Neutrophil (primary cell): ENCODE measurements at regions not wholly inside any gene's neighbourhood (a gene's known extent, or its start where the extent isn't known, plus 50 kb on each side); places are given as distances from the start of the nearest gene placed in this dataset.

ENCODE experiments used
- H3K27ac ChIP-seq: fragments of 200-600 bp; sonication (generic); 2 replicates; pipeline ENCODE4 v1.5.1; 2016; ENCODE audit warnings: mild to moderate bottlenecking, moderate library complexity
- H3K27me3 ChIP-seq: fragments of 200-600 bp; sonication (generic); 2 replicates; pipeline ENCODE4 v1.6.0; 2016; ENCODE audit warnings: mild to moderate bottlenecking
- H3K36me3 ChIP-seq: fragments of 200-600 bp; sonication (generic); 2 replicates; pipeline ENCODE4 v1.5.1; 2017
- H3K4me1 ChIP-seq, 2 experiments: fragments of 200-600 bp in 1 of 2; sonication (generic) in 1 of 2; 1 replicate in 1 of 2; 2 replicates in 1 of 2; pipeline versions ENCODE4 v1.5.1 to v1.6.1; 2013 to 2016; ENCODE audit warnings: low read depth in 1 of 2, low read length in 1 of 2, mild to moderate bottlenecking in 1 of 2, moderate library complexity in 1 of 2; ENCODE audit not compliant: control insufficient read depth in 1 of 2, insufficient read depth in 1 of 2
- H3K4me3 ChIP-seq, 2 experiments: fragments of 200-600 bp in 1 of 2; sonication (generic) in 1 of 2; 1 replicate in 1 of 2; 2 replicates in 1 of 2; pipeline ENCODE4 v1.5.1; 2013 to 2016; ENCODE audit warnings: low read depth in 1 of 2, low read length in 1 of 2, mild to moderate bottlenecking in 1 of 2, moderate library complexity in 1 of 2
- H3K9me3 ChIP-seq: fragments of 200-600 bp; sonication (generic); 2 replicates; pipeline ENCODE4 v1.5.1; 2016
- TF ChIP-seq, protein P1 (sequence below): fragments of 200-600 bp; sonication (generic); IDR thresholded peaks from 2 replicates; pipeline ENCODE4 v1.5.1; 2016; ENCODE audit warnings: antibody characterized with exemption

DNA sequence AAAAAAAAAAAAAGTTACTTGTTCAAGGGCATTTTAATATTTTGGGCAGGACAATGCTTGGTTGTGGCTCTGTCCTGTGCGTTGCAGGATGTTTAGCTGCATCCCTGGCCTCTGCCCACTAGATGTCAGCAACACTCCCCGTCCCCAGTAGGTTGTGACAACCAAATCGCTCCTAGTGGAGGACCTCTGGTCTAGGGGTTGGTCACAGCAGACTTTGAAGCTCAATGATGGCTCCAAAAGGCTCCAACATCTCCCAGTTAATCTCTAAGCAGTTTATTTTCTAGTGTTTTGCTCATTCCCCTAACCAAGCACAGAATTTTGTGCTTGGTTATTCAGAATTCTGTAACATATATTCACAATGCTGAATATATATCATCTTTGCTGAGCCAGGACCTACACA, 67.0 kb downstream of the CHRNA1 start:
- no peak overlapping the region for H3K4me3 ChIP-seq
- TF ChIP-seq, protein P1, sequence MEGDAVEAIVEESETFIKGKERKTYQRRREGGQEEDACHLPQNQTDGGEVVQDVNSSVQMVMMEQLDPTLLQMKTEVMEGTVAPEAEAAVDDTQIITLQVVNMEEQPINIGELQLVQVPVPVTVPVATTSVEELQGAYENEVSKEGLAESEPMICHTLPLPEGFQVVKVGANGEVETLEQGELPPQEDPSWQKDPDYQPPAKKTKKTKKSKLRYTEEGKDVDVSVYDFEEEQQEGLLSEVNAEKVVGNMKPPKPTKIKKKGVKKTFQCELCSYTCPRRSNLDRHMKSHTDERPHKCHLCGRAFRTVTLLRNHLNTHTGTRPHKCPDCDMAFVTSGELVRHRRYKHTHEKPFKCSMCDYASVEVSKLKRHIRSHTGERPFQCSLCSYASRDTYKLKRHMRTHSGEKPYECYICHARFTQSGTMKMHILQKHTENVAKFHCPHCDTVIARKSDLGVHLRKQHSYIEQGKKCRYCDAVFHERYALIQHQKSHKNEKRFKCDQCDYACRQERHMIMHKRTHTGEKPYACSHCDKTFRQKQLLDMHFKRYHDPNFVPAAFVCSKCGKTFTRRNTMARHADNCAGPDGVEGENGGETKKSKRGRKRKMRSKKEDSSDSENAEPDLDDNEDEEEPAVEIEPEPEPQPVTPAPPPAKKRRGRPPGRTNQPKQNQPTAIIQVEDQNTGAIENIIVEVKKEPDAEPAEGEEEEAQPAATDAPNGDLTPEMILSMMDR: peak; percentile 73
- no peaks in the 10 kb centered on the region for H3K9me3 ChIP-seq
- peaks cover 41% of the 10 kb centered on the region for H3K27me3 ChIP-seq
- no peaks in the 10 kb centered on the region for H3K36me3 ChIP-seq
- H3K4me1 ChIP-seq: no peaks in the 10 kb centered on the region
- H3K27ac ChIP-seq: no peak overlapping the region

DNA sequence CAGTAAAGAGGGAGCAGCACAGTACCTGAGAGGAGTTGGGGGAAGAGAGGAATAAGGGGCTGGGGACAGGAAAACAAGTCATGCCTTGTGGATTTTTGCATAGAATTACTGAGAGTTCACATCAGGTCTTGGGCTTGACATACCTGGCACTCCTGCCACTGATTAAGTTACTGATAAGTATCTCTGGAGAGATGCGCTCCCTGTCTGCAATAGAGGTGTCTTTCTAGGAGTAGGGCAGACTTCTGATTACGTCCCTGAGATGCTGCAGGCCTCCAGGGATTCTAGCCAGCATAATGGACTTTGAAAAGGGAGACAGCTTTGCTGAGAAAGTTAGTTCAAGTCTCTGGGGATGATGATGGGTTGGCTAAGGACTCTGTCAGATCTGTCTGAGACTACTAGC, 69.4 kb downstream of the CHRNA1 start:
- Histone ChIP-seq H3K36me3 (no peaks in the 10 kb centered on the region), H3K9me3 (no peaks in the 10 kb centered on the region)
- TF ChIP-seq, protein P1: no peak

DNA sequence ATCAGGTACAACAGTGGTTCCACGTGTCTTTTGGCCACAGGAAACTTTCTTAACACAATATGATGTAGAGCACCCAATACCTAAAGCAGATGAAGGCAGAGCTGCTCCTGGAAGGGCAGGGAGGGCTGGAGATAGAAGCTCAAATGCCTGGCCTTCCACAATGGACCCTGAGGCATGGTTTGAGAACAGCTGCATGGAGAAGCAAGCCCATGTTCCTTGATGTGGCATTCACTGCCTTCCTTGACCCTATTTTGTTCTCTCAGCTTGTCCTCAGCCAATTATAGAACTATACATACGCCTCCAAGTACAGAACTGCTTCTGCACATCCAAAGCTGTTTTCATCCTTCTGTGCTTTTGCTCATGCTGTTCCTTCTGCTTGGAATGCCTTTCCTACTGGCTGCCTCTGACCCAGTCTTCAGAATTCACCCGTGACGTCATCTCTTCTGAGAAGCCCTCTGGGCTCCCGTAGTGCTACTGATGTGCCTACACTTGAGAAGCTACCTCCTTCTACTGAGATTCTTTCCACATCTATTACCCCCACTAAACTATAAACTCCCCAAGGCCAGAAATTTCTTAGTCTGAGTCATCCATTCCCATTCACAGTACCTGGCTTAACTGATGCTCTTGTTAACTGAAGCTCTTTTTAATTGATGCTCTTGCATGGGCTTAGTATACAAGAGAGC, 69.9 kb downstream of the CHRNA1 start:
- Histone ChIP-seq H3K4me1 (no peaks in the 10 kb centered on the region), H3K27ac (no peak overlapping the region), H3K9me3 (no peaks in the 10 kb centered on the region), H3K4me3 (no peak overlapping the region), H3K27me3 (peaks cover 41% of the 10 kb centered on the region), H3K36me3 (no peaks in the 10 kb centered on the region)
- TF ChIP-seq, protein P1: no peak

More for the DNA sequence above, 69.4 kb downstream of the CHRNA1 start:
- peaks cover 41% of the 10 kb centered on the region for H3K27me3 ChIP-seq
- H3K27ac ChIP-seq: no peak overlapping the region
- no peaks in the 10 kb centered on the region for H3K4me1 ChIP-seq
- no peak overlapping the region for H3K4me3 ChIP-seq

DNA sequence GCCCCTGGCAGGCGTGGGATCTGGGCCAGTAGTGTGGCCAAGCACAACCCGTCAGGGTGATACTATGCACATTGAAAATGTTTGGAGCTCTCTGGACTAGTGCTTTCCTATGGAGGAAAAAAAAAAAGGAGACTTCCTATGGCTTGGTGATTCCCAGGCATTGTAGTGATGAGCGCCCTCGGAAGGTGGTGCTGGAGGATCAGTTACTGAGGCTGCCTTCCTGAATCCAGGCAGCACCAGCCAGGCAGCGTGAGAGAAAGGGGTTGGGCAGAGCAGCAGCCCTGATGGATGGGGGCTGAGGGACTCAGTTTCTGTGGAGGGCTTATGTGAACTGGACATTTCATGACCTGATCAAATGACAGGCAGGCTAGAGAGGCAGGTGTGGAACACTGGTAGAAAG, 70.9 kb downstream of the CHRNA1 start:
- H3K9me3 ChIP-seq: no peaks in the 10 kb centered on the region
- H3K36me3 ChIP-seq: no peaks in the 10 kb centered on the region
- no peaks in the 10 kb centered on the region for H3K4me1 ChIP-seq
- TF ChIP-seq, protein P1: no peak
- no peak overlapping the region for H3K27ac ChIP-seq
- H3K4me3 ChIP-seq: no peak overlapping the region
- H3K27me3 ChIP-seq: peaks cover 41% of the 10 kb centered on the region

DNA sequence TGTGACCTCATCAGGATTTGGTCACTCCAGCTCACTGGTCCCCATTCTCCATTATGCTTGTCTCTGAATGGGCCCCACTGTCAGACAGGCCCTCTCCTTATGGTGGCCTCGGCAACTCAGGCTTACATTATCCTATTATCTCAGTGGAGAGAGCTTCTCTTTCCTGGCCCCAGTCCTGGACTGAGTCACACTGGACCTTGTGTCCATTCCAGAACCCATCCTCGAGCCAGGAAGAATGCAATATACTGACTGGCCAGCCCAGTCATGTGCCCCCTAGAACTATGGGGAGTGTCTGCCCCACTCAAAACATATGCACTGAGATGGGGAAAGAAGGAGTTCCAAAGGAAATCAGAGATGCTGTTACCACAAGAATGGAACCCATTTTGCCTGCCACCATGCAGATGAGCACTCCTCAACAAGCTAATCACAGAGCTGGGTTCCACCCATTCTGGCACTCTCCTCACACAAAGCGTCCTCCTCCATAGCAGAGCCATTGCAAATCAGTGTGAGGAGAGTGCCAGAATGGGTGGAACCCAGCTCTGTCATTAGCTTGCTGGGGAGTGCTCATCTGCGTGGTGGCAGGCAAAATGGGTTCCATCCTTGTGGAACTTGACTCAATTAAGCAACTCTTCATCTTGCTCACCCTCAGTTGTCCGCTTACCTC, 71.9 kb downstream of the CHRNA1 start:
- Histone ChIP-seq H3K27me3 (peaks cover 41% of the 10 kb centered on the region), H3K4me3 (no peak overlapping the region)

More for the DNA sequence above, 71.9 kb downstream of the CHRNA1 start:
- no peaks in the 10 kb centered on the region for H3K4me1 ChIP-seq
- H3K36me3 ChIP-seq: no peaks in the 10 kb centered on the region
- TF ChIP-seq, protein P1: no peak
- no peaks in the 10 kb centered on the region for H3K9me3 ChIP-seq
- H3K27ac ChIP-seq: no peak overlapping the region
